ENCODE measurements at regions not wholly inside any gene's neighbourhood (a gene's known extent, or its start where the extent isn't known, plus 50 kb on each side); places are given as distances from the start of the nearest gene placed in this dataset.
"Not testable (repeated sequence)": the region's sequence is repeated elsewhere in the genome, so short reads cannot be mapped to it uniquely, and the experiment has no call there.

GRCh38 chr5:40453689-40454088, 226.0 kb upstream of the PTGER4 start:
- TF ChIP-seq CTCF (IDR thresholded peaks at IDR 0.05) = no peak
- no peak for DNase-seq (ENCODE audit: low spot score)
- Histone ChIP-seq H3K27ac (no peak overlapping the region), H3K4me3 (no peak overlapping the region)

- no peak for DNase-seq (ENCODE audit: low spot score)
- H3K4me3 ChIP-seq = no peak overlapping the region
- TF ChIP-seq CTCF (IDR thresholded peaks at IDR 0.05) = no peak
- H3K27ac ChIP-seq = no peak overlapping the region
Measured at GRCh38 chr5:40452874-40453624, 226.7 kb upstream of the PTGER4 start.

GRCh38 chr5:40447438-40447837, 232.3 kb upstream of the PTGER4 start:
- H3K4me3 ChIP-seq = no peak overlapping the region
- no peak for DNase-seq (ENCODE audit: low spot score)
- H3K27ac ChIP-seq = no peak overlapping the region
- TF ChIP-seq CTCF (IDR thresholded peaks at IDR 0.05) = no peak

- TF ChIP-seq CTCF (IDR thresholded peaks at IDR 0.05) = no peak
- Histone ChIP-seq H3K4me3 (no peak overlapping the region), H3K27ac (no peak overlapping the region)
- no peak for DNase-seq (ENCODE audit: low spot score)
Measured at GRCh38 chr5:40446910-40447309, 232.8 kb upstream of the PTGER4 start.

- Histone ChIP-seq H3K27ac (no peak overlapping the region), H3K4me3 (no peak overlapping the region)
- DNase-seq (ENCODE audit: low spot score) = no peak
- no peak for TF ChIP-seq CTCF (IDR thresholded peaks at IDR 0.05)
Measured at GRCh38 chr5:40442346-40442745, 237.4 kb upstream of the PTGER4 start.

GRCh38 chr5:40441733-40442132, 238.0 kb upstream of the PTGER4 start:
- no peak for TF ChIP-seq CTCF (IDR thresholded peaks at IDR 0.05)
- Histone ChIP-seq H3K27ac (no peak overlapping the region), H3K4me3 (no peak overlapping the region)
- DNase-seq (ENCODE audit: low spot score) = no peak

- no peak for DNase-seq (ENCODE audit: low spot score)
- no peak overlapping the region for H3K27ac ChIP-seq
- H3K4me3 ChIP-seq = no peak overlapping the region
- no peak for TF ChIP-seq CTCF (IDR thresholded peaks at IDR 0.05)
Measured at GRCh38 chr5:40440746-40441145, 239.0 kb upstream of the PTGER4 start.

GRCh38 chr5:40439103-40439502, 240.6 kb upstream of the PTGER4 start:
- H3K4me3 ChIP-seq; DNase-seq (ENCODE audit: low spot score); H3K27ac ChIP-seq: not testable (repeated sequence)

- DNase-seq (ENCODE audit: low spot score); H3K27ac ChIP-seq; H3K4me3 ChIP-seq: not testable (repeated sequence)
Measured at GRCh38 chr5:40438646-40439045, 241.1 kb upstream of the PTGER4 start.

All from coronary artery (tissue), 2 donors.